HG03196 (cell line): ENCODE measurements at regions not wholly inside any gene's neighbourhood (a gene's known extent, or its start where the extent isn't known, plus 50 kb on each side); places are given as distances from the start of the nearest gene placed in this dataset.

Experiments
- ATAC-seq: cut with Tn5 transposase; IDR thresholded peaks from one replicate; pipeline ENCODE4 v1.9.1; 2021; ENCODE audit not compliant: unreplicated experiment

DNA sequence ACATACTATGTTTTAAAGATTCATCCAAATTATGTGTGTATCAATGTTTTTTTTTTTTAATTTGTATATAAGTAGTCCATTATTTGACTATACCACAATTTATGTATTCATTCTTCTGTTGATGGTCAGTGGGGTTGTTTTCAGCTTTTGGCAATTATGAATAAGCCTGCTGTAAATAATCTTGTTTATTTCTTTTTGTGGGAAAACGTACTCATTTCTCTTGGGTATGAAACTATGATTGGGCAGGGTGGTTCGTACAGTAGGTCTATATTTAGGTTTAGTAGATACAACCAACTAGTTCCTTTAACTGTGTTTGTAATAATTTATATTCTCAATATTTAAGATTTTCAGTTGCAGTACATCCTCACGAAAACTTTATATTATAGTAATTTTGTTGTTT is 329.2 kb downstream of the LPIN1 start:
- no peak for ATAC-seq

GRCh38 chr2:12076810-12077209 is 330.4 kb downstream of the LPIN1 start:
- ATAC-seq, result no peak

- ATAC-seq, result no peak
Measured at GRCh38 chr2:12080360-12080759, 333.9 kb downstream of the LPIN1 start.

DNA sequence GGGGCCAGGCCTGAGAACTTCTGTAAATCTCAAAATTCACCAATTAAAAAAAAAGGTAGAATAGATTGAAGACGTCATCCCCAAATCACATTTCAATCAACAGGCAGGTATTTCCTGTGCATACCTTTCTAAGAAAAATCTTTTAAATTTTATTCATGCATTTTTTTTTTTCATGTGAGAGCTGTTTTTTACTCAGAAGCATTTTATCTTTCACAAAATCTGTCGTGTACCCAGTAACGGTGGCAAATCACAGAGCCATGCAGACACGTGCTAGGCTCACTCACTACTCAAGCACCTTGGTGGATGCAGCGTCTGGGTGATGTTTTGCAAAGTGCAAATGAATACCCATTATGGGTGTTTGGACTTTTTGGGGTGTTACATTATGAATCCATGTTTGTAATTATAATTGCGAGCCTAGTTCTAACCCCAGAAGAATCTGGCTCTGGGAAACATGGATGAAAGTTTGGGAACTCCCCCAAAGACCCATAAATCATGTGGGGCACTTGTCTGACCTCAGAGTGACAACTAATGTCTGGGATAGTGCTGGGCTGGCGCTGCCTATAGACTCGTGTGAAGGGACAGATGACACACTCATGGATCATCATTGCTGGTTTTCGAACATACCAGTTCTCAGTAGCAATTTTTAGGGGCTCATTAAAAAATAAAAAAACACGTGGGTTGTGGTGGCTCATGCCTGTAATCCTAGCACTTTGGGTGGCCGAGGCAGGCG is 335.2 kb downstream of the LPIN1 start:
- ATAC-seq, result no peak

GRCh38 chr2:12083081-12083581 is 336.7 kb downstream of the LPIN1 start:
- ATAC-seq, result no peak

GRCh38 chr2:12083713-12084419 is 337.4 kb downstream of the LPIN1 start:
- no peak for ATAC-seq

DNA sequence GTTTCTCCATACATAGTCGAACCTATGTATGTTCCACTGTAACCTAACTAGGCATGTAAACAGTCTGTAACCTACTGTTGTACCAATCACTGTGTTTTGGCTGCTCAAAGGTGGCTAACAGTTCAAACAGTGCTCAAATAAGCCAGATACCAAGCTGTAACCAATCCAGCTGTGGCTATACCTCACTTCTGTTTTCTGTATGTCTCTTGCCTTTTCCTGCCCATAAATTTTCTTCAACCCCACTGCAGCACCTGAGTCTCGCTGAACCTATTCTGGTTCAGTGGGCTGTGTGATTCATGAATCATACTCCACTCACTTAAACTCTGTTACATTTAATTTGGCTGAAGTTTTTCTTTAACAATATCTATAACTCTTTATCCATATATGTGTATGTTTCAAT is 340.7 kb downstream of the LPIN1 start:
- ATAC-seq, result no peak

DNA sequence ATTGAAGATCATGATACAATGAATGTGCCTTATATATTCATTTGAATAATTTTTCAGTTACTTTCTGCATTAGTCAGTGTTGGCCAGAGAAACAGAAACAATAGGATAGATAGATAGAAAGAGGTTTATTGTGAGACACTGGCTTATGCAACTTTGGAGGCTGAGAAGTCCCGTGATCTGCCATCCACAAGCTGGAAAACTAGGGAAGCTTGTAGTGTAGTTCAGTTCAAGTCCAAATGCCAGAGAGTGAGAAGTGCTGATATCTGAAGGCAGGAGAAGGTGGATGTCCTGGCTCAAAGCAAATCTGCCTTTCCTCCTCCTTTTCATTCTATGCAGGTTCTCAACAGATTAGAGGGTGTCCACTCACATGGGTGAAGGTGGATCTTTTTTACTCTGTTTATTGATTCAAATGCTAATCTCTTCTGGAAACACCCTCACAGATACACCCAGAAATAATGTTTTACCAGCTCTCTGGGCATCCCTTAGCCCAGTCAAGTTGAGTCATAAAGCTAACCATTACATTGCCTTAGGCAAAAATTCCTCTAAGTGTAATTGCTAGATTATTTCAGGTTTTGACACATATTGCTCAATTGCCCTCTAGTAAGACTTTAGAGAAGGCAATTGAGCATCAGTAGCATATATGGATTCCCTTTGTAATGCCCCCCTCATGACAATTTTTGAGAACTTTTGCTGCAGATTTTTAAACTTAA is 341.4 kb downstream of the LPIN1 start:
- ATAC-seq, result no peak

GRCh38 chr2:12089001-12089400 is 342.6 kb downstream of the LPIN1 start:
- no peak for ATAC-seq

DNA sequence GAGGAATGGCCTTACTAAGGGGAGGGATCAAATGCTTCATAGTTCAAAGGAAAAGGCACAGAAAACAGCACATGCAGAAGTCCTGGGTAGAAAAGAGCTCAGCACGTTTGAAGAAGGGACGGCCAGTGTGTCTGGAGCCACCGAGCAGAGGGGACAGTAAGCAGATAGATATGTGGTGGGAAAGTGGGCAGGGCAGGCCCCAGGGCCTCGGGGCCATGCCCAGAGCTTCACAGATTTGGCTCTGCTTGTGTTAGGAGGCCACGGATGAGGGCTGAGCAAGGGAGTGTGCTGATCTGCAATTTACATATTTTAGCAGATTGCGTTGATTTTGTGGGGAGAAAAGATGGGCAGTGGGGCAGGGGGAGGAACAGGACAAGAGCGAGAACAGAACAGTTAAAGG is 343.1 kb downstream of the LPIN1 start:
- no peak for ATAC-seq

DNA sequence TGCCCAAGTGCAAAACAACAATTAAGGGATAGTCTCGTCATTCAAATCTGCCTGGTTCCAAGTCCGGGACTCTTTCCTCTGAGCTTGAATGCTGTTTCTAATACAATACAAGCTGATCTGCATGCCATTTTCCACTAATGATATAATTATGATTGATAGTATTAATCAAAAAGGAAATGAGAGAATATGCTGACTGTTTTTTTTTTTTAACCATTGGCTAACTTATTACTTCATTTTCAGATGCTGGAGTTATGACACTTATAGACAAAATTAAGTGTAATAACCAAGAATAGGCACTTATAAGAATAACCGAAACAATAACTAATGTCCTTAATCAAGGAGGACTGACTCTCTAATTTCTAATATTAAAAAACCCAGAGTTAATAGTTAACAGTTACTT is 343.6 kb downstream of the LPIN1 start:
- ATAC-seq, result no peak

GRCh38 chr2:12090590-12090989 is 344.2 kb downstream of the LPIN1 start:
- no peak for ATAC-seq

- no peak for ATAC-seq
Measured at GRCh38 chr2:12091201-12091806, 344.9 kb downstream of the LPIN1 start.

GRCh38 chr2:12094134-12094533 is 347.7 kb downstream of the LPIN1 start:
- ATAC-seq, result no peak

DNA sequence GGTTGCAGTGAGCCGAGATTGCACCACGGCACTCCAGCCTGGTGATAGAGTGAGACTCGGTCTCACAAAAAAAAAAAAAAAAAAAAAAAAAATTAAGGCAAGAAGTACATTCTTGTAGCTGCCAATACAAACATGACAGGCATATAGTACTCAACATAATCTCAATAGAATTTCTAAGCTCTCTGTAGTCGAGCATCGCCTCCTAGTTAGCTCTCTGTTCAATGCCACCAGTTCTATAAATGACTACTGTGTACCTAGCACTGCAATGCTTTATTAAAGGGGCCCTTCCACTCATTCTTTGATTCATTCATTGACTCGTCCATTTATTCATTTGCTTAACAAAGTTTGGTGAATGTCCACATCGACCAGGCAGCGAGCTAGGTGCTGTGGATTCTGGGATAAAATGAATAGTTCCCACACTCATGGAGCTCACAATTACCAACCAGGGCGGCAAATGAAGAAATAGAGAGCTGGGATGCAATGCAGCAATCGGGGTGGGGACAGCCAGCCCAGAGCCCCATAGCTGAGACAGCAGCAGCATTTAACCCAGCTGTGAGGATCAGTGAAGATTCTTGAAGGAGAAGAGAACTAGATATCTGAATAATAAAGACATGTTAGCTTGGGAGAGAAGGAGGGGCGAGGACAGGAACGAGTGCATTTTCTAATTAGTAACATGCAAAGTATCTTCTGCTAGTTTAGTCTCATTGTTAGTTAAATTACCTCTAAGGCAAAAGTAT is 349.8 kb downstream of the LPIN1 start:
- no peak for ATAC-seq

GRCh38 chr2:12096788-12097449 is 350.5 kb downstream of the LPIN1 start:
- ATAC-seq, result no peak

- no peak for ATAC-seq
Measured at GRCh38 chr2:12097859-12098258, 351.4 kb downstream of the LPIN1 start.

- ATAC-seq, result no peak
Measured at GRCh38 chr2:12099374-12099773, 352.9 kb downstream of the LPIN1 start.

DNA sequence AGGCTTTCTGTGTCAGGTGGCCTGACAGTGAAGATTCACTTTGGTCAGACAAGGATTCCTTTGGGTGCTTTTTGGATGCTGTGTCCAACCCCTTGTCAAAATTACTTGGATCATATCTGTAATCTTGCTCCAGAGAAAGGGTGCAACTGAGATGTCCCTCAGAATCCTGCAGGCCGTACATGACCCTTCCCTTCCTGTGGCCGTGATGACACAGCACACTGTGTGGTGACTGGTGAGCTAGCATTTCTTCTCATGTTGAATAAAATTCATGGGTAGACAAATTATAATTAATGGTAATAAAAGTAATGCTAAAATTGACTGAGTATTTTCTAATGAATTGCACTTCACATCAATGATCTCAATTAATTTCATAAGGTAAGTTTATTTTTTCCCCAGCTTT is 356.2 kb downstream of the LPIN1 start:
- no peak for ATAC-seq

DNA sequence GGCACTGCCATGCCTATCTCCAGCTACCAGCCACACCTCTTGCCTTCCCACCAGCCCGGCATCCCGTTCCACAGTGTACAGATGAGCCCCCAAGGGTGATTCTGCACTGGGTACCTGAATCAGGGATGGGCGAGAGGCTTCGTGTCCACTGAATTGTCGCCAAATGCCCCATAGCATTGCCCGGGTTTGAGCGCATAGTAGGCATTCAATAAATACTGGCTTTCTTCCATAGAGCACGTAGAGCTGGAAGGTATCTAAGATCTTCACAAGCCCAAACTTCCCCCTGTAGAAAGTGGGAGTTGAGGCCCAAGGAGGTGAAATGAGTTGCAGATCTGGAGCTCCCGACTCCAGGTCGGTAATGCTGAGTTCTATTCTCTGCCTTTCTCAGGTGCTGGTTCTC is 358.7 kb downstream of the LPIN1 start:
- no peak for ATAC-seq
